Left ventricle myocardium superior (tissue), 1 donor: ENCODE measurements at regions not wholly inside any gene's neighbourhood (a gene's known extent, or its start where the extent isn't known, plus 50 kb on each side); places are given as distances from the start of the nearest gene placed in this dataset.
"Not testable (repeated sequence)": the region's sequence is repeated elsewhere in the genome, so short reads cannot be mapped to it uniquely, and the experiment has no call there.

Experiments
- ATAC-seq: fragments of 200-7000 bp; cut with Tn5 transposase; one replicate; pipeline ENCODE4 v1.9.1; 2020; ENCODE audit warnings: mild to moderate bottlenecking, moderate library complexity
- DNase-seq: peaks from one replicate; pipeline ENCODE4 v3.0.0-alpha.2; 2020
- intact Hi-C: fragments of 100-400 bp; cut with micrococcal nuclease; formaldehyde crosslinking; loops from one replicate; pipeline ENCODE4 v1.11.0; 2022
- donor health status: DM: no; HTN: yes; CAD: no; lungs with severe emphysema.

DNA sequence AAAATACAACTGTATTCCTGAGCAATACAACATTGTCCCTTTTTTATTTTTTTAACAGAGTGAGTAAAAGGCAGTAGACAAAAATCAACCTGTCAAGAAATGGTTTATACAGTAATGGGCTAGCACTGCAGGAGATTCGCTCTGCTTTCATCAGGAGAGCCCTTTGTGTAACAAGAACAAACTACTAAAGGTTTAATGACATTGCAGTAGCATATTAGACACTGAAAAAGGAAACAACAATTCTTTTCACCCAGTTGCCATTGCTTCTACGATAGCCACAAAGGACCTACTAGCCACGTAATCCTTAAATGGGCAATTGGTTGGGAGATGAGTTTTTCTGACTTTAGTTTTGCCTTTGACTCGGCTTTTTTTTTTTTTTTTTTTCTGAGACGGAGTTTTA lies 319.8 kb upstream of the TRPM3 start:
- intact Hi-C loops = no loop called here
- no peak for DNase-seq
- no peak for ATAC-seq

- no peak for ATAC-seq
- intact Hi-C loops = no loop called here
- DNase-seq = no peak
These were observed 310.5 kb upstream of the TRPM3 start for GRCh38 chr9:71431931-71432330.

GRCh38 chr9:71407341-71407740 lies 285.9 kb upstream of the TRPM3 start:
- intact Hi-C loops, ATAC-seq, DNase-seq: not testable (repeated sequence)

- ATAC-seq (no peak), DNase-seq (no peak)
- intact Hi-C loops = no loop called here
These were observed 281.7 kb upstream of the TRPM3 start for GRCh38 chr9:71403106-71403505.

GRCh38 chr9:71393005-71393404 lies 271.6 kb upstream of the TRPM3 start:
- intact Hi-C loops = no loop called here
- DNase-seq (no peak), ATAC-seq (no peak)

GRCh38 chr9:71384343-71384742 lies 262.9 kb upstream of the TRPM3 start:
- ATAC-seq (no peak), DNase-seq (no peak)
- intact Hi-C loops = no loop called here

- no peak for DNase-seq
- intact Hi-C loops = no loop called here
- ATAC-seq = no peak
These were observed 262.0 kb upstream of the TRPM3 start for GRCh38 chr9:71383308-71383940.

GRCh38 chr9:71368157-71368556 lies 246.7 kb upstream of the TRPM3 start:
- DNase-seq (no peak), ATAC-seq (no peak)
- intact Hi-C loops = no loop called here

- ATAC-seq = no peak
- intact Hi-C loops = no loop called here
- no peak for DNase-seq
These were observed 242.9 kb upstream of the TRPM3 start for GRCh38 chr9:71364186-71364955.

GRCh38 chr9:71363286-71363961 lies 242.0 kb upstream of the TRPM3 start:
- ATAC-seq = no peak
- DNase-seq = no peak
- intact Hi-C loops = no loop called here

- intact Hi-C loops = no loop called here
- ATAC-seq (no peak), DNase-seq (no peak)
These were observed 239.9 kb upstream of the TRPM3 start for GRCh38 chr9:71361357-71361756.

DNA sequence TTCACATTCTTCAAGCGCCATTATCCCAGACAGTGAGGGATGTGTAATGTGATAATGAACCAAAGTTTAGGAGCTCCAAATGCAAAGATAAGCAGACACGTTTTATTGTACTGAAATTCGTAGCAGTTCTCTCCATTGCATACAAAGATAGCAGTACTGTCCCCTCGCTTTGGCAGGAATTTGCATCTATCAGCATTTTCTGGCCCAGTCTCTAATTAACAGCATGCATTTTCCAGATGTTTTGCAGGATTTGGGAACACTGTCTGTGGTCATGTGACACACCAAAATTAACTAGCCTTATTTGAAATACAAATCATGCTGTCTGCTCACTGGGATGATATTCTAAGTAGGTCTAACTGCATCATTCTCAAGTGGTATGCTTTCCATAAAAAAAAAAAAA lies 235.9 kb upstream of the TRPM3 start:
- DNase-seq = no peak
- intact Hi-C loops = no loop called here
- no peak for ATAC-seq

DNA sequence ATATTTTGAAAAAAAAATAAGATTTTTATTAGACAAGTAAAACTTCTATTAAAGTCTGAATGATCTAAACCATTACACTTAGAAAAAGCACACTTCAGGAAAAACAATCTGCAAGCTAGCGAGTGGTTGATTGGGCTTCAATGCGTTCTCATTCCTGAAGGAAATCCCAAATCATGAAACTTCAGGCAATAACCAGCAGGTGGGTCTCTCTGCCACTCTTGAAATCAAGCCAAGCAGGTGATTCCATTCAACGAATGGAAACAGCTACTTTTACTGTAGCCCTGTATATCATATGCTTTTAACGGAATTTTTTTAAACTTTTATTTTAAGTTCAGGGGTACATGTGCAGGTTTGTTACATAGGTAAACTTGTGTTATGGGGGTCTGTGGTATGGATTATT lies 234.5 kb upstream of the TRPM3 start:
- DNase-seq (no peak), ATAC-seq (no peak)
- intact Hi-C loops = no loop called here

DNA sequence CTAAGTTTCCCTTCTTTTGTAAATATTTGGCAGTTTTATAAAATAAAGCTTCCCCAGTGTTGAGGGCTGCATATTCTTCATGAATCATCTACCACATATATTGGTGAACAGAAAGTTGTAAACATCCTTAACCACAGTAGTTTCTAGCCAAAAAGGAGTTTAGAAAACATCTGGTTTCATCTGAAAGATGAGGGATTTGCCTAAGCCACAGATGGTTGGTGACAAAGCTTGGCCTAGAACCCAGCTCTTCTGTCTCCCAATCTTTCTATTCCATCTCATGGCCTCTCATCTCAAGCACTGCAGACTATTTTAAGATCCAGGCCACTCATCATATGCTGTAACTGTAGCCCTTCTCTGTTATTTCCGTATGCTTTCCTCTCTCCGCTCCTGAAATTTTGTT lies 232.3 kb upstream of the TRPM3 start:
- ATAC-seq = no peak

GRCh38 chr9:71352837-71353236 lies 231.4 kb upstream of the TRPM3 start:
- intact Hi-C loops = no loop called here
- no peak for DNase-seq
- no peak for ATAC-seq

More for the DNA sequence above, 232.3 kb upstream of the TRPM3 start:
- intact Hi-C loops = no loop called here
- no peak for DNase-seq

DNA sequence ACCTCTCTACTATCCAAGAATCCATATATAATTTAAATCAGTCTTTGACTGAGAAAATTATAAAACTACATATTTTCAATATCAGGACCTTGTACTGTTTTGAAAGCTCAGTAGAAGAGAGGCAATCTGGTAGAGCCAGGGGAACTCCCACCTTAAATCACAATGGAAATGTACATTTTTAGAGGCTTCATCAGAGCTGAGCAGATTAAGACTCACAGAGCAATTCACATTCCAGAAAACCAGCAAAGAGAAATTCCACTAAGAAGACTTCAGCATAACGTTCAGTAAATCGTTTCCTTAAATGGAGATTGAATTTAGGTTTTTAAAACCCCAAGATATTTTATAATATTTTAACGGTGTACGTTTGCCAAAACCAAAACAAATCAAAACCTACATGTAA lies 227.8 kb upstream of the TRPM3 start:
- DNase-seq (no peak), ATAC-seq (no peak)
- intact Hi-C loops = no loop called here

DNA sequence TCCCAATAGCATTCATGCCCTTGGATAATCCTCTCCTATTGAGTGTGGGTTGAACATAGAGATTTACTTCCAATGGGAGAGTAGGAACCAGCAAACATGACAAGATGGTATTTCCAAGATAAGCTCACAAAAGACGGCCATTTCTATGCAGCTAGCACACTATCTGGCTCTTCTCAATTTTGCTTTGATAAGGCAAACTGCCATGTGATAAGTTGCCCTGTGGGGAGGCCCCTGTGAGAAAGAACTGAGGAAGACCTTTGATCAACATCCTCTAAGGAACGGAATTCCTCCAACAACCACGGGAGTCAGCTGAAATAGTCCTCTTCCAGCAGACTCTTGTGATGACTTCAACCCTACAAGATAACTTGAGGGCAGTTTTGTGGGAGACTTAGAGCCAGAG lies 211.9 kb upstream of the TRPM3 start:
- ATAC-seq = no peak
- intact Hi-C loops = no loop called here
- no peak for DNase-seq

DNA sequence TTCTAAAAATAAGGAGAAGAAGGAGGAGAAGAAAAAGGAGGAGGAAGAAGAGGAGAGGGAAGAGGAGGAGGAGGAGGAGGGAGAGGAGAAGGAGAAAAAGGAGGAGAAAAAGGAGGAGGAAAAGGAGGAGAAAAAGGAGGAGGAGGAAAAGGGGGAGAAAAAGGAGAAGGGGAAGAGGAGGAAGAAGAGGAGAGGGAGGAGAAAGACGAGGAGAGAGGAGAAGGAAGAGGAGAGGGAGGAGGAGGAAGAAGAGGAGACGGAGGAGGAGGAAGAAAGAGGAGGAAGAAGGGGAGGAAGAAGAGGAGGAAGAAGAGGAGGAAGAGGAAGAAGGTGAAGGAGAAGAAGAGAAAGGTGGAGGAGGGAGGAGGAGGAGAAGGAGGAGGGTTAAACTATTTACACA lies 210.2 kb upstream of the TRPM3 start:
- DNase-seq (no peak), ATAC-seq (no peak)
- intact Hi-C loops = no loop called here

GRCh38 chr9:71329873-71330272 lies 208.5 kb upstream of the TRPM3 start:
- intact Hi-C loops = no loop called here
- no peak for DNase-seq
- no peak for ATAC-seq

GRCh38 chr9:71326360-71326759 lies 204.9 kb upstream of the TRPM3 start:
- ATAC-seq (no peak), DNase-seq (no peak)
- intact Hi-C loops = no loop called here

GRCh38 chr9:71323357-71323756 lies 201.9 kb upstream of the TRPM3 start:
- no peak for DNase-seq
- no peak for ATAC-seq
- intact Hi-C loops = no loop called here
